ENCODE measurements at regions not wholly inside any gene's neighbourhood (a gene's known extent, or its start where the extent isn't known, plus 50 kb on each side); places are given as distances from the start of the nearest gene placed in this dataset.

DNA sequence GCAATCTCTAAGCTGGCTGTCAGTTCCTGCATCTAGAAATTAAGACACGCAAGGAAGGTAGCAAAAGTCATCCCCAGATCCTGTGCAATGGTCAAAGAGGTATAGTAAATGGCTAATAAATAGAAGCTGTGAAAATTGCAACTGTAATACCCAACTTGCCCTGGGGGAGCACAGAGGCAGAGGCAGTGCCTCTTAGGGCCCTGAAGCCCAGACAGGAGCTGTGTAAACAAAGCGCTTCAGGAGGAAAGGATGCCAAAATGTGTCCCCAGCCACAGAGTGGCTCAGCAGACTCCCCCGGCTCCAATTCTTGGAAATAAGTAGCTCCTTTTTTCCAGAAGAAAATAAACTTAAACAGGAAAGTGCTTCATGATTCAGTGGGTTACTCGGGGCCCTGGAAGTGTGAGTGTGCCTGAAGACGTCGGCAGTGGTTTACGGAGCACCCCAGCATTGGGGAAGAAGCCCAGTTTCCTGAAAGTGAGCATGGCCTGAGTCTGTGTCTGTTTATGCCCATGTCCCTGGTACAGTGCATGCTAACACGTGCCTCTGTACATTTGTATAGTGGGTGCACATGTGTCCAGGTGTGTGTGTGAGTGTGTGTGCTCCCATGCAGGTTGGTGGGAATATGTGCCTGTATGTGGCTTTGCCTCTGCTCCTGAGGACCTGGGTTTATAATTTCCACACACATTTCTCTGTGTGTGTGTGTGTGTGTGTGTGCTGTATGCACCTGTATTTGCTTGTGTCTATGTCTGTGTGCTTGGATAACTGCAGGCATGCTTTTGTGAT is 246.7 kb downstream of the MAFB start:
- TF ChIP-seq, protein P1, sequence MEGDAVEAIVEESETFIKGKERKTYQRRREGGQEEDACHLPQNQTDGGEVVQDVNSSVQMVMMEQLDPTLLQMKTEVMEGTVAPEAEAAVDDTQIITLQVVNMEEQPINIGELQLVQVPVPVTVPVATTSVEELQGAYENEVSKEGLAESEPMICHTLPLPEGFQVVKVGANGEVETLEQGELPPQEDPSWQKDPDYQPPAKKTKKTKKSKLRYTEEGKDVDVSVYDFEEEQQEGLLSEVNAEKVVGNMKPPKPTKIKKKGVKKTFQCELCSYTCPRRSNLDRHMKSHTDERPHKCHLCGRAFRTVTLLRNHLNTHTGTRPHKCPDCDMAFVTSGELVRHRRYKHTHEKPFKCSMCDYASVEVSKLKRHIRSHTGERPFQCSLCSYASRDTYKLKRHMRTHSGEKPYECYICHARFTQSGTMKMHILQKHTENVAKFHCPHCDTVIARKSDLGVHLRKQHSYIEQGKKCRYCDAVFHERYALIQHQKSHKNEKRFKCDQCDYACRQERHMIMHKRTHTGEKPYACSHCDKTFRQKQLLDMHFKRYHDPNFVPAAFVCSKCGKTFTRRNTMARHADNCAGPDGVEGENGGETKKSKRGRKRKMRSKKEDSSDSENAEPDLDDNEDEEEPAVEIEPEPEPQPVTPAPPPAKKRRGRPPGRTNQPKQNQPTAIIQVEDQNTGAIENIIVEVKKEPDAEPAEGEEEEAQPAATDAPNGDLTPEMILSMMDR (IDR thresholded peaks at IDR 0.05), result no peak
- TF ChIP-seq POLR2A (IDR thresholded peaks at IDR 0.05), result no peak

All from ovary (tissue), 3 donors.